ENCODE measurements at regions not wholly inside any gene's neighbourhood (a gene's known extent, or its start where the extent isn't known, plus 50 kb on each side); places are given as distances from the start of the nearest gene placed in this dataset.

- intact Hi-C loops (cut with micrococcal nuclease): no loop called here
- Mint-ChIP-seq H3K27ac (no peak overlapping the region), H3K36me3 (no peaks in the 10 kb centered on the region), H3K27me3 (peaks cover 0 to 26% (median 10%) of the 10 kb centered on the region in 5 donors), H3K4me1 (peaks cover 0 to 8% (median 0%) of the 10 kb centered on the region in 7 donors), H3K9me3 (peaks cover 0 to 6% (median 0%) of the 10 kb centered on the region in 11 donors), H3K4me3 (no peak overlapping the region)
- POLR2A ChIA-PET: no interaction called here
- Histone ChIP-seq H3K36me3 (ENCODE audit: control insufficient read depth in 2 of 3, insufficient read depth in 3 of 3, low read length in 3 of 3) (no peaks in the 10 kb centered on the region), H3K27me3 (ENCODE audit: control insufficient read depth in 2 of 2, insufficient read depth in 2 of 2, low read length in 2 of 2) (no peaks in the 10 kb centered on the region), H3K9me3 (ENCODE audit: control insufficient read depth in 2 of 3, low read length in 3 of 3) (no peaks in the 10 kb centered on the region), H3K4me3 (ENCODE audit: low read length) (no peak overlapping the region), H3K4me1 (ENCODE audit: control insufficient read depth in 2 of 2, insufficient read depth in 2 of 2, low read length in 2 of 2) (no peaks in the 10 kb centered on the region), H3K27ac (ENCODE audit: low read depth, low read length) (no peak overlapping the region)
- DNase-seq: no peak
- ATAC-seq: no peak
- CTCF ChIA-PET: no interaction called here
Observed at GRCh38 chr10:128922619-128923196, 544.3 kb upstream of the MGMT start.

DNA sequence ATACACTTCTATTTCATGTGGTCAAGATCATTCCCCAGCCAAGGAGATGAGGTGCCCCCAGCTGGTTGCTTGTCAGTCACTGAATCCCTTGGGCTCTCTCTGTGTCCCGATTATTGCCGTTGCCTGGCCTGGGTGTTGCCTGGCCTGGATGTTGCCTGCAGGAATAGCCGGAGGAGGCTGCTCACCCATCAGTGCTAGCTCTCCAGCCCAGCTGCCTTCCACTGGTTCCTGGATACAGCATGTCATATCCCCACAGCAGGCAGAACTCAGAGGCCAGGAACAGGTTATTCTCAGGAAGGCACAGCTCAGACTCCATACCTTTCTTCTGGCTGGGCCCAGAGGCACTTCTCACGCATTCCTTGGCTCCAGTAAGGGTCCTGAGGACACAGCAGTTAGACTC lies 542.1 kb upstream of the MGMT start:
- H3K4me3 Mint-ChIP-seq: no peak overlapping the region
- CTCF ChIA-PET: no interaction called here

DNA sequence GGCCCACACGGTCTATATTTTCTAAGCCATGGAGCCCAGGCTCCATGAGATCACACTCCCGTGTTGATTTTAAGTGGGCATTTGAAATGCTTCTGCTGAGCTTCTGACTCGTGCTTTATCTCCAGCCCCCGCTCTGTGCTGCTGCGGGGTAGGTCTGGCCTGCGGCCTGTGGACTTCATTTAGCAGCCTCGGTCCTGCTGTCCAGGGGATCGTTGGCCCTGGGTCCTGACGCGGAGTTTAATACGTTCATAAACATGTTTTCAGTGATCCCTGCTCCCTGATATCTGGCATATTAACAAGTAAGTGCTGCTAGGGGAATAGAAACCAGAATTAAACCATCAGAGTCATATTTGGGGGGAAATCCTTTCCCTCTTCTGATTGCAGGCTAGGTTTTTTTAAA lies 540.3 kb upstream of the MGMT start:
- intact Hi-C loops (cut with micrococcal nuclease): no loop called here
- Histone ChIP-seq H3K4me3 (ENCODE audit: low read length) (no peak overlapping the region), H3K27ac (ENCODE audit: low read depth, low read length) (no peak overlapping the region), H3K27me3 (ENCODE audit: control insufficient read depth in 2 of 2, insufficient read depth in 2 of 2, low read length in 2 of 2) (no peaks in the 10 kb centered on the region), H3K36me3 (ENCODE audit: control insufficient read depth in 2 of 3, insufficient read depth in 3 of 3, low read length in 3 of 3) (no peaks in the 10 kb centered on the region), H3K9me3 (ENCODE audit: control insufficient read depth in 2 of 3, low read length in 3 of 3) (no peaks in the 10 kb centered on the region), H3K4me1 (ENCODE audit: control insufficient read depth in 2 of 2, insufficient read depth in 2 of 2, low read length in 2 of 2) (no peaks in the 10 kb centered on the region)
- Mint-ChIP-seq H3K27me3 (peaks cover 0 to 30% (median 12%) of the 10 kb centered on the region in 5 donors), H3K4me3 (no peak overlapping the region), H3K36me3 (peaks cover 0 to 1% (median 0%) of the 10 kb centered on the region in 5 donors), H3K4me1 (peaks cover 0 to 6% (median 0%) of the 10 kb centered on the region in 7 donors), H3K9me3 (peaks cover 0 to 6% (median 0%) of the 10 kb centered on the region in 11 donors), H3K27ac (no peak overlapping the region)
- ATAC-seq: no peak
- DNase-seq: no peak
- CTCF ChIA-PET: no interaction called here
- POLR2A ChIA-PET: no interaction called here

More for the DNA sequence above, 542.1 kb upstream of the MGMT start:
- H3K27ac Mint-ChIP-seq: no peak overlapping the region
- intact Hi-C loops (cut with micrococcal nuclease): no loop called here
- H3K27me3 Mint-ChIP-seq: peaks cover 0 to 30% (median 14%) of the 10 kb centered on the region in 5 donors
- H3K9me3 Mint-ChIP-seq: peaks cover 0 to 6% (median 0%) of the 10 kb centered on the region in 11 donors
- no peaks in the 10 kb centered on the region for H3K36me3 ChIP-seq (ENCODE audit: control insufficient read depth in 2 of 3, insufficient read depth in 3 of 3, low read length in 3 of 3)
- no peaks in the 10 kb centered on the region for H3K9me3 ChIP-seq (ENCODE audit: control insufficient read depth in 2 of 3, low read length in 3 of 3)
- ATAC-seq (no peak), DNase-seq (no peak)
- no peaks in the 10 kb centered on the region for H3K36me3 Mint-ChIP-seq
- no peak overlapping the region for H3K27ac ChIP-seq (ENCODE audit: low read depth, low read length)
- H3K27me3 ChIP-seq (ENCODE audit: control insufficient read depth in 2 of 2, insufficient read depth in 2 of 2, low read length in 2 of 2): no peaks in the 10 kb centered on the region
- H3K4me1 Mint-ChIP-seq: peaks cover 0 to 8% (median 0%) of the 10 kb centered on the region in 7 donors
- POLR2A ChIA-PET: interaction anchor here (0.7 kb wide), 1 partner anchor 11 kb away, joined by 3 read pairs; no protein-coding TSS in a partner anchor
- no peaks in the 10 kb centered on the region for H3K4me1 ChIP-seq (ENCODE audit: control insufficient read depth in 2 of 2, insufficient read depth in 2 of 2, low read length in 2 of 2)
- no peak overlapping the region for H3K4me3 ChIP-seq (ENCODE audit: low read length)

DNA sequence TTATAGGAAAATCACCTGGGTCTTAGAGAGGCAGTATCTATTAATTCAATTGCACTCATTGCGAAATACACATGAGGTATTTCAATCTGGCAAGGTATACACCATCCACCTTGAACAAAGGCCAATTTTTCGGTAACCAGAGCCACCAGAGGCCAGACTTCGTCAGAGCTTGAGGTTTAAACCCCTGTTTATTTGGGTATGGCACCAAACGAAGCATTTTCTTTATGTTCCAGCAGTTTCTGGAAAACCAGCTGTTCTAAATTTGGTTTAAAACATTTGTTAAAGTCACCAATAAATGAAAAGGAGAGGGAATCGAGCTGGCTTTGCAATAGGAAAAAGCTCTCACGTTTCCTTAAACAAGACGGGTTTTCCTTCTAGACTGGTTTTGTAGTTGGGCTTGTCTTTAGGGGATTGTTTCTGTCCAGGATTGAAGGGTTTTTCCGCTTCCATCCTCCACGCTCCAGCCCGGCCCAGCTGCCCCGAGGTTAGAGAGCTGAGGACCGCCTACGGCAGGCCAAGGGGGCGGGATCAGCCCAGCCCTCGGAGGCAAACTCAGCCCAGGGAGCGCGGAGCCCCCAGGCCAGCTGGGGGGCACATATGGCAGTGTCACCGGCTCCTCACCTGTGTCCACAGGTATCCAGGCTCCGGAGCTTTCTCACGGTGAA lies 539.4 kb upstream of the MGMT start:
- H3K4me3 Mint-ChIP-seq: no peak overlapping the region
- H3K36me3 ChIP-seq (ENCODE audit: control insufficient read depth in 2 of 3, insufficient read depth in 3 of 3, low read length in 3 of 3): no peaks in the 10 kb centered on the region
- H3K27me3 Mint-ChIP-seq: peaks cover 0 to 38% (median 11%) of the 10 kb centered on the region in 5 donors
- H3K9me3 Mint-ChIP-seq: peaks cover 0 to 8% (median 0%) of the 10 kb centered on the region in 11 donors
- no peak overlapping the region for H3K27ac ChIP-seq (ENCODE audit: low read depth, low read length)
- no peak overlapping the region for H3K4me3 ChIP-seq (ENCODE audit: low read length)
- no peaks in the 10 kb centered on the region for H3K4me1 ChIP-seq (ENCODE audit: control insufficient read depth in 2 of 2, insufficient read depth in 2 of 2, low read length in 2 of 2)
- ChIA-PET POLR2A (no interaction called here), CTCF (no interaction called here)
- peaks cover 0 to 1% (median 0%) of the 10 kb centered on the region in 5 donors for H3K36me3 Mint-ChIP-seq
- DNase-seq: no peak
- intact Hi-C loops (cut with micrococcal nuclease): no loop called here
- no peaks in the 10 kb centered on the region for H3K4me1 Mint-ChIP-seq
- ATAC-seq: no peak
- no peak overlapping the region for H3K27ac Mint-ChIP-seq
- no peaks in the 10 kb centered on the region for H3K9me3 ChIP-seq (ENCODE audit: control insufficient read depth in 2 of 3, low read length in 3 of 3)
- no peaks in the 10 kb centered on the region for H3K27me3 ChIP-seq (ENCODE audit: control insufficient read depth in 2 of 2, insufficient read depth in 2 of 2, low read length in 2 of 2)

- ChIA-PET POLR2A (no interaction called here), CTCF (no interaction called here)
- no peaks in the 10 kb centered on the region for H3K36me3 ChIP-seq (ENCODE audit: control insufficient read depth in 2 of 3, insufficient read depth in 3 of 3, low read length in 3 of 3)
- no peaks in the 10 kb centered on the region for H3K9me3 ChIP-seq (ENCODE audit: control insufficient read depth in 2 of 3, low read length in 3 of 3)
- intact Hi-C loops (cut with micrococcal nuclease): no loop called here
- H3K27ac ChIP-seq (ENCODE audit: low read depth, low read length): no peak overlapping the region
- no peak overlapping the region for H3K4me3 Mint-ChIP-seq
- H3K9me3 Mint-ChIP-seq: peaks cover 0 to 8% (median 0%) of the 10 kb centered on the region in 11 donors
- no peaks in the 10 kb centered on the region for H3K4me1 ChIP-seq (ENCODE audit: control insufficient read depth in 2 of 2, insufficient read depth in 2 of 2, low read length in 2 of 2)
- H3K27me3 ChIP-seq (ENCODE audit: control insufficient read depth in 2 of 2, insufficient read depth in 2 of 2, low read length in 2 of 2): no peaks in the 10 kb centered on the region
- H3K27me3 Mint-ChIP-seq: peaks cover 0 to 41% (median 11%) of the 10 kb centered on the region in 5 donors
- H3K36me3 Mint-ChIP-seq: peaks cover 0 to 1% (median 0%) of the 10 kb centered on the region in 5 donors
- DNase-seq (no peak), ATAC-seq (no peak)
- no peaks in the 10 kb centered on the region for H3K4me1 Mint-ChIP-seq
- no peak overlapping the region for H3K4me3 ChIP-seq (ENCODE audit: low read length)
- H3K27ac Mint-ChIP-seq: no peak overlapping the region
Observed at GRCh38 chr10:128928231-128928836, 538.7 kb upstream of the MGMT start.

DNA sequence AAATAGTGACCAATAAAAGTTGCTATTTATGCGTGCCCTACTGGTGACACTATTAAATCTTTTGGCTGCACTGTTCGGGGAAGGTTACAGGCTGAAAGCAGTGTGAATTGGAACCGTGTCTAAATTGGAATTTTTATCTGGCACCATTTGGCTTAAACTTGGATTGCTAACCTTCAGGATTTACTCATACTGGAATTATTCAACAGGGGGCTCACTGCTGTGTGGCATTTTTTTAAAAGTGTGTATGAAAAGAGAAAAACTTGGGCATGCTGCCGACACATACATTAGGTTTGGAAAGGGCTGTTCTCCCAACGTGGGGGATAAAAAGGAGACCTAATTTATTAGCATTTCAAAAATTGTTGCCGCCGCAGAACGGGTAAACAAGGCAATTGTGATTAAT lies 537.9 kb upstream of the MGMT start:
- Histone ChIP-seq H3K4me3 (ENCODE audit: low read length) (no peak overlapping the region), H3K27ac (ENCODE audit: low read depth, low read length) (no peak overlapping the region), H3K9me3 (ENCODE audit: control insufficient read depth in 2 of 3, low read length in 3 of 3) (no peaks in the 10 kb centered on the region), H3K27me3 (ENCODE audit: control insufficient read depth in 2 of 2, insufficient read depth in 2 of 2, low read length in 2 of 2) (no peaks in the 10 kb centered on the region), H3K36me3 (ENCODE audit: control insufficient read depth in 2 of 3, insufficient read depth in 3 of 3, low read length in 3 of 3) (no peaks in the 10 kb centered on the region), H3K4me1 (ENCODE audit: control insufficient read depth in 2 of 2, insufficient read depth in 2 of 2, low read length in 2 of 2) (no peaks in the 10 kb centered on the region)
- intact Hi-C loops (cut with micrococcal nuclease): no loop called here
- ChIA-PET CTCF (no interaction called here), POLR2A (no interaction called here)
- Mint-ChIP-seq H3K9me3 (peaks cover 0 to 8% (median 0%) of the 10 kb centered on the region in 11 donors), H3K27me3 (peaks cover 0 to 38% (median 7%) of the 10 kb centered on the region in 5 donors), H3K4me3 (no peak overlapping the region), H3K27ac (no peak overlapping the region), H3K4me1 (peaks cover 0 to 6% (median 0%) of the 10 kb centered on the region in 7 donors), H3K36me3 (peaks cover 0 to 1% (median 0%) of the 10 kb centered on the region in 5 donors)
- DNase-seq (no peak), ATAC-seq (no peak)
